GM12878 (cell line): ENCODE measurements at regions not wholly inside any gene's neighbourhood (a gene's known extent, or its start where the extent isn't known, plus 50 kb on each side); places are given as distances from the start of the nearest gene placed in this dataset.

Source experiments
- EGR1 ChIP-seq, 2 experiments: IDR thresholded peaks; 1 replicate in 1 of 2; 2 replicates in 1 of 2; pipeline ENCODE4 v1.6.1; 2011 to 2012; ENCODE audit warnings: low read depth in 2 of 2, low read length in 2 of 2, borderline replicate concordance in 1 of 2, mild to moderate bottlenecking in 1 of 2, moderate library complexity in 1 of 2
- JUND ChIP-seq: IDR thresholded peaks from 2 replicates; pipeline ENCODE4 v1.6.1; 2012; ENCODE audit warnings: low read depth, mild to moderate bottlenecking, low read length, improper control_type of control experiment, moderate library complexity
- NFYA ChIP-seq: IDR thresholded peaks from 2 replicates; pipeline ENCODE4 v1.6.1; 2011; ENCODE audit warnings: low read depth, mild to moderate bottlenecking, low read length, improper control_type of control experiment, borderline replicate concordance
- RFX5 ChIP-seq: IDR thresholded peaks from 2 replicates; pipeline ENCODE4 v1.6.1; 2011; ENCODE audit warnings: low read depth, low read length, improper control_type of control experiment
- ZBED1 ChIP-seq: IDR thresholded peaks from 2 replicates; pipeline ENCODE4 v1.6.1; 2016; ENCODE audit warnings: borderline replicate concordance
- TF ChIP-seq, protein P1 (sequence below): fragments of 450-650 bp; IDR thresholded peaks from 2 replicates; pipeline ENCODE4 v1.6.1; 2016; ENCODE audit warnings: mild to moderate bottlenecking
- TF ChIP-seq, protein P2 (sequence below): IDR thresholded peaks from 2 replicates; pipeline ENCODE4 v1.6.1; 2012; ENCODE audit warnings: low read length, inconsistent platforms
- TF ChIP-seq, protein P3 (sequence below): fragments of 450-650 bp; IDR thresholded peaks from 2 replicates; pipeline ENCODE4 v1.6.1; 2017; ENCODE audit warnings: low read depth, mild to moderate bottlenecking, moderate library complexity
- TF ChIP-seq, protein P4 (sequence below): fragments of 450-650 bp; formaldehyde crosslinking; IDR thresholded peaks from 2 replicates; pipeline ENCODE4 v1.4.0; 2020; ENCODE audit warnings: mild to moderate bottlenecking, moderate library complexity
- TF ChIP-seq, protein P5 (sequence below): fragments of 450-650 bp; IDR thresholded peaks from 2 replicates; pipeline ENCODE4 v1.6.1; 2018; ENCODE audit warnings: mild to moderate bottlenecking, low read depth, moderate library complexity; ENCODE audit not compliant: partially characterized antibody
- TF ChIP-seq, protein P6 (sequence below): fragments of 450-650 bp; IDR thresholded peaks from 2 replicates; pipeline ENCODE4 v1.6.1; 2017; ENCODE audit warnings: mild to moderate bottlenecking, moderate library complexity

DNA sequence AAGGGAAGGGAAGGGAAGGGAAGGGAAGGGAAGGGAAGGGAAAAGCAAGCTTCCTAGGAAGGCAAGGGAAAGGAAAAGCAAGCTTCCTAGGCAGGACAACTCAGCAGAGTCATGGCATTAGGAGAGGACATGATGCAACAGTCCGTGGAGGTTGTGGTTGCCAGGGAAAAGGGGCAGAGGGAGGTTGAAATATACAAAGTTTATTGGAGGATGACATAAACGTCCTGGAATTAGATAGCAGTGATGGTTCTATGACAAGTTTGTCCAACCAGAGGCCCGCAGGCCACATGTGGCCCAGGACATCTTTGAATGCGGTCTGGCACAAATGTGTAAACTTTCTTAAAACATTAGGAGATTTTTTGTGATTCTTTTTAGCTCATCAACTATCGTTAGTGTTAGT is 59.8 kb upstream of the OPN4 start (continued):
- TF ChIP-seq NFYA: no peak
- no peak for TF ChIP-seq RFX5
- TF ChIP-seq, protein P1, sequence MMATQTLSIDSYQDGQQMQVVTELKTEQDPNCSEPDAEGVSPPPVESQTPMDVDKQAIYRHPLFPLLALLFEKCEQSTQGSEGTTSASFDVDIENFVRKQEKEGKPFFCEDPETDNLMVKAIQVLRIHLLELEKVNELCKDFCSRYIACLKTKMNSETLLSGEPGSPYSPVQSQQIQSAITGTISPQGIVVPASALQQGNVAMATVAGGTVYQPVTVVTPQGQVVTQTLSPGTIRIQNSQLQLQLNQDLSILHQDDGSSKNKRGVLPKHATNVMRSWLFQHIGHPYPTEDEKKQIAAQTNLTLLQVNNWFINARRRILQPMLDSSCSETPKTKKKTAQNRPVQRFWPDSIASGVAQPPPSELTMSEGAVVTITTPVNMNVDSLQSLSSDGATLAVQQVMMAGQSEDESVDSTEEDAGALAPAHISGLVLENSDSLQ: no peak
- TF ChIP-seq, protein P2, sequence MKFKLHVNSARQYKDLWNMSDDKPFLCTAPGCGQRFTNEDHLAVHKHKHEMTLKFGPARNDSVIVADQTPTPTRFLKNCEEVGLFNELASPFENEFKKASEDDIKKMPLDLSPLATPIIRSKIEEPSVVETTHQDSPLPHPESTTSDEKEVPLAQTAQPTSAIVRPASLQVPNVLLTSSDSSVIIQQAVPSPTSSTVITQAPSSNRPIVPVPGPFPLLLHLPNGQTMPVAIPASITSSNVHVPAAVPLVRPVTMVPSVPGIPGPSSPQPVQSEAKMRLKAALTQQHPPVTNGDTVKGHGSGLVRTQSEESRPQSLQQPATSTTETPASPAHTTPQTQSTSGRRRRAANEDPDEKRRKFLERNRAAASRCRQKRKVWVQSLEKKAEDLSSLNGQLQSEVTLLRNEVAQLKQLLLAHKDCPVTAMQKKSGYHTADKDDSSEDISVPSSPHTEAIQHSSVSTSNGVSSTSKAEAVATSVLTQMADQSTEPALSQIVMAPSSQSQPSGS: no peak
- TF ChIP-seq, protein P3, sequence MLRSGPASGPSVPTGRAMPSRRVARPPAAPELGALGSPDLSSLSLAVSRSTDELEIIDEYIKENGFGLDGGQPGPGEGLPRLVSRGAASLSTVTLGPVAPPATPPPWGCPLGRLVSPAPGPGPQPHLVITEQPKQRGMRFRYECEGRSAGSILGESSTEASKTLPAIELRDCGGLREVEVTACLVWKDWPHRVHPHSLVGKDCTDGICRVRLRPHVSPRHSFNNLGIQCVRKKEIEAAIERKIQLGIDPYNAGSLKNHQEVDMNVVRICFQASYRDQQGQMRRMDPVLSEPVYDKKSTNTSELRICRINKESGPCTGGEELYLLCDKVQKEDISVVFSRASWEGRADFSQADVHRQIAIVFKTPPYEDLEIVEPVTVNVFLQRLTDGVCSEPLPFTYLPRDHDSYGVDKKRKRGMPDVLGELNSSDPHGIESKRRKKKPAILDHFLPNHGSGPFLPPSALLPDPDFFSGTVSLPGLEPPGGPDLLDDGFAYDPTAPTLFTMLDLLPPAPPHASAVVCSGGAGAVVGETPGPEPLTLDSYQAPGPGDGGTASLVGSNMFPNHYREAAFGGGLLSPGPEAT: no peak
- TF ChIP-seq, protein P4, sequence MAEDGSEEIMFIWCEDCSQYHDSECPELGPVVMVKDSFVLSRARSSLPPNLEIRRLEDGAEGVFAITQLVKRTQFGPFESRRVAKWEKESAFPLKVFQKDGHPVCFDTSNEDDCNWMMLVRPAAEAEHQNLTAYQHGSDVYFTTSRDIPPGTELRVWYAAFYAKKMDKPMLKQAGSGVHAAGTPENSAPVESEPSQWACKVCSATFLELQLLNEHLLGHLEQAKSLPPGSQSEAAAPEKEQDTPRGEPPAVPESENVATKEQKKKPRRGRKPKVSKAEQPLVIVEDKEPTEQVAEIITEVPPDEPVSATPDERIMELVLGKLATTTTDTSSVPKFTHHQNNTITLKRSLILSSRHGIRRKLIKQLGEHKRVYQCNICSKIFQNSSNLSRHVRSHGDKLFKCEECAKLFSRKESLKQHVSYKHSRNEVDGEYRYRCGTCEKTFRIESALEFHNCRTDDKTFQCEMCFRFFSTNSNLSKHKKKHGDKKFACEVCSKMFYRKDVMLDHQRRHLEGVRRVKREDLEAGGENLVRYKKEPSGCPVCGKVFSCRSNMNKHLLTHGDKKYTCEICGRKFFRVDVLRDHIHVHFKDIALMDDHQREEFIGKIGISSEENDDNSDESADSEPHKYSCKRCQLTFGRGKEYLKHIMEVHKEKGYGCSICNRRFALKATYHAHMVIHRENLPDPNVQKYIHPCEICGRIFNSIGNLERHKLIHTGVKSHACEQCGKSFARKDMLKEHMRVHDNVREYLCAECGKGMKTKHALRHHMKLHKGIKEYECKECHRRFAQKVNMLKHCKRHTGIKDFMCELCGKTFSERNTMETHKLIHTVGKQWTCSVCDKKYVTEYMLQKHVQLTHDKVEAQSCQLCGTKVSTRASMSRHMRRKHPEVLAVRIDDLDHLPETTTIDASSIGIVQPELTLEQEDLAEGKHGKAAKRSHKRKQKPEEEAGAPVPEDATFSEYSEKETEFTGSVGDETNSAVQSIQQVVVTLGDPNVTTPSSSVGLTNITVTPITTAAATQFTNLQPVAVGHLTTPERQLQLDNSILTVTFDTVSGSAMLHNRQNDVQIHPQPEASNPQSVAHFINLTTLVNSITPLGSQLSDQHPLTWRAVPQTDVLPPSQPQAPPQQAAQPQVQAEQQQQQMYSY (CRISPR knock-in tag): no peak
- TF ChIP-seq, protein P5, sequence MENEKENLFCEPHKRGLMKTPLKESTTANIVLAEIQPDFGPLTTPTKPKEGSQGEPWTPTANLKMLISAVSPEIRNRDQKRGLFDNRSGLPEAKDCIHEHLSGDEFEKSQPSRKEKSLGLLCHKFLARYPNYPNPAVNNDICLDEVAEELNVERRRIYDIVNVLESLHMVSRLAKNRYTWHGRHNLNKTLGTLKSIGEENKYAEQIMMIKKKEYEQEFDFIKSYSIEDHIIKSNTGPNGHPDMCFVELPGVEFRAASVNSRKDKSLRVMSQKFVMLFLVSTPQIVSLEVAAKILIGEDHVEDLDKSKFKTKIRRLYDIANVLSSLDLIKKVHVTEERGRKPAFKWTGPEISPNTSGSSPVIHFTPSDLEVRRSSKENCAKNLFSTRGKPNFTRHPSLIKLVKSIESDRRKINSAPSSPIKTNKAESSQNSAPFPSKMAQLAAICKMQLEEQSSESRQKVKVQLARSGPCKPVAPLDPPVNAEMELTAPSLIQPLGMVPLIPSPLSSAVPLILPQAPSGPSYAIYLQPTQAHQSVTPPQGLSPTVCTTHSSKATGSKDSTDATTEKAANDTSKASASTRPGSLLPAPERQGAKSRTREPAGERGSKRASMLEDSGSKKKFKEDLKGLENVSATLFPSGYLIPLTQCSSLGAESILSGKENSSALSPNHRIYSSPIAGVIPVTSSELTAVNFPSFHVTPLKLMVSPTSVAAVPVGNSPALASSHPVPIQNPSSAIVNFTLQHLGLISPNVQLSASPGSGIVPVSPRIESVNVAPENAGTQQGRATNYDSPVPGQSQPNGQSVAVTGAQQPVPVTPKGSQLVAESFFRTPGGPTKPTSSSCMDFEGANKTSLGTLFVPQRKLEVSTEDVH: no peak
- no peak for TF ChIP-seq EGR1 (IDR thresholded peaks at IDR 0.05; ENCODE audit: borderline replicate concordance in 1 of 2, low read depth in 2 of 2, low read length in 2 of 2)
- TF ChIP-seq JUND: no peak
- TF ChIP-seq, protein P6, sequence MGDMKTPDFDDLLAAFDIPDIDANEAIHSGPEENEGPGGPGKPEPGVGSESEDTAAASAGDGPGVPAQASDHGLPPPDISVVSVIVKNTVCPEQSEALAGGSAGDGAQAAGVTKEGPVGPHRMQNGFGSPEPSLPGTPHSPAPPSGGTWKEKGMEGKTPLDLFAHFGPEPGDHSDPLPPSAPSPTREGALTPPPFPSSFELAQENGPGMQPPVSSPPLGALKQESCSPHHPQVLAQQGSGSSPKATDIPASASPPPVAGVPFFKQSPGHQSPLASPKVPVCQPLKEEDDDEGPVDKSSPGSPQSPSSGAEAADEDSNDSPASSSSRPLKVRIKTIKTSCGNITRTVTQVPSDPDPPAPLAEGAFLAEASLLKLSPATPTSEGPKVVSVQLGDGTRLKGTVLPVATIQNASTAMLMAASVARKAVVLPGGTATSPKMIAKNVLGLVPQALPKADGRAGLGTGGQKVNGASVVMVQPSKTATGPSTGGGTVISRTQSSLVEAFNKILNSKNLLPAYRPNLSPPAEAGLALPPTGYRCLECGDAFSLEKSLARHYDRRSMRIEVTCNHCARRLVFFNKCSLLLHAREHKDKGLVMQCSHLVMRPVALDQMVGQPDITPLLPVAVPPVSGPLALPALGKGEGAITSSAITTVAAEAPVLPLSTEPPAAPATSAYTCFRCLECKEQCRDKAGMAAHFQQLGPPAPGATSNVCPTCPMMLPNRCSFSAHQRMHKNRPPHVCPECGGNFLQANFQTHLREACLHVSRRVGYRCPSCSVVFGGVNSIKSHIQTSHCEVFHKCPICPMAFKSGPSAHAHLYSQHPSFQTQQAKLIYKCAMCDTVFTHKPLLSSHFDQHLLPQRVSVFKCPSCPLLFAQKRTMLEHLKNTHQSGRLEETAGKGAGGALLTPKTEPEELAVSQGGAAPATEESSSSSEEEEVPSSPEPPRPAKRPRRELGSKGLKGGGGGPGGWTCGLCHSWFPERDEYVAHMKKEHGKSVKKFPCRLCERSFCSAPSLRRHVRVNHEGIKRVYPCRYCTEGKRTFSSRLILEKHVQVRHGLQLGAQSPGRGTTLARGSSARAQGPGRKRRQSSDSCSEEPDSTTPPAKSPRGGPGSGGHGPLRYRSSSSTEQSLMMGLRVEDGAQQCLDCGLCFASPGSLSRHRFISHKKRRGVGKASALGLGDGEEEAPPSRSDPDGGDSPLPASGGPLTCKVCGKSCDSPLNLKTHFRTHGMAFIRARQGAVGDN: no peak
- TF ChIP-seq ZBED1: no peak
